MM.1S (cell line): ENCODE measurements at regions not wholly inside any gene's neighbourhood (a gene's known extent, or its start where the extent isn't known, plus 50 kb on each side); places are given as distances from the start of the nearest gene placed in this dataset.

ENCODE experiments used
- DNase-seq: peaks from one replicate; pipeline ENCODE4 v3.0.0-alpha.2; 2015
- H2AFZ ChIP-seq: fragments of 300-600 bp; sonication (generic); 2 replicates; pipeline ENCODE4 v1.6.0; 2016; ENCODE audit warnings: antibody characterized with exemption, low read length
- H3F3A ChIP-seq: fragments of 300-600 bp; sonication (generic); 2 replicates; pipeline ENCODE4 v1.6.1; 2016; ENCODE audit warnings: mild to moderate bottlenecking, antibody characterized with exemption, low read length, moderate library complexity, mixed read lengths; ENCODE audit not compliant: insufficient read depth
- H3K27ac ChIP-seq: fragments of 300-600 bp; sonication (generic); 2 replicates; pipeline ENCODE4 v1.5.1; 2016; ENCODE audit warnings: mild to moderate bottlenecking, low read length
- H3K27me3 ChIP-seq: fragments of 300-600 bp; sonication (generic); replicated peaks from 2 replicates; pipeline ENCODE4 v1.6.0; 2016; ENCODE audit warnings: low read length; ENCODE audit not compliant: insufficient read depth
- H3K36me3 ChIP-seq: fragments of 300-600 bp; sonication (generic); replicated peaks from 2 replicates; pipeline ENCODE4 v1.6.1; 2016; ENCODE audit warnings: mild to moderate bottlenecking, low read length, mixed read lengths; ENCODE audit not compliant: insufficient read depth
- H3K4me1 ChIP-seq: fragments of 300-600 bp; sonication (generic); 2 replicates; pipeline ENCODE4 v1.6.1; 2016; ENCODE audit warnings: low read length, mixed read lengths
- H3K4me2 ChIP-seq: fragments of 300-600 bp; sonication (generic); 2 replicates; pipeline ENCODE4 v1.6.0; 2016; ENCODE audit warnings: low read depth, low read length
- H3K4me3 ChIP-seq: fragments of 300-600 bp; sonication (generic); 2 replicates; pipeline ENCODE4 v1.5.1; 2016; ENCODE audit warnings: low read length, mixed read lengths
- H3K79me2 ChIP-seq: fragments of 300-600 bp; sonication (generic); 2 replicates; pipeline ENCODE4 v1.6.1; 2016; ENCODE audit warnings: mixed run types, low read length, mixed read lengths
- H3K9ac ChIP-seq: fragments of 300-600 bp; sonication (generic); 2 replicates; pipeline ENCODE4 v1.6.1; 2016; ENCODE audit warnings: low read length, mixed read lengths
- H3K9me2 ChIP-seq: fragments of 300-600 bp; sonication (generic); replicated peaks from 2 replicates; pipeline ENCODE4 v1.6.1; 2016; ENCODE audit warnings: mild to moderate bottlenecking, low read length, mixed read lengths; ENCODE audit not compliant: insufficient read depth
- H3K9me3 ChIP-seq: fragments of 300-600 bp; sonication (generic); replicated peaks from 2 replicates; pipeline ENCODE4 v1.6.1; 2016; ENCODE audit warnings: mild to moderate bottlenecking, low read length, mixed read lengths; ENCODE audit not compliant: insufficient read depth
- H4K20me1 ChIP-seq: fragments of 300-600 bp; sonication (generic); 2 replicates; pipeline ENCODE4 v1.6.1; 2016; ENCODE audit warnings: mild to moderate bottlenecking, low read length, moderate library complexity, mixed read lengths; ENCODE audit not compliant: insufficient read depth
- CTCF ChIP-seq: fragments of 300-600 bp; sonication (generic); IDR thresholded peaks from 2 replicates; pipeline ENCODE4 v1.5.1; 2016; ENCODE audit warnings: antibody characterized with exemption, low read length, mixed read lengths
- EZH2 ChIP-seq: fragments of 300-600 bp; sonication (generic); optimal IDR thresholded peaks from 2 replicates; pipeline ENCODE3; 2017; ENCODE audit warnings: low read depth, mild to moderate bottlenecking, antibody characterized with exemption, low read length, mixed read lengths
- EZH2phosphoT487 ChIP-seq: fragments of 300-600 bp; sonication (generic); IDR thresholded peaks from 2 replicates; pipeline ENCODE4 v1.6.1; 2018; ENCODE audit warnings: antibody characterized with exemption, low read length

GRCh38 chr1:5511381-5512097 is 480.7 kb downstream of the NPHP4 start:
- peaks cover 93% of the 10 kb centered on the region for H3K27me3 ChIP-seq
- TF ChIP-seq CTCF = no peak
- TF ChIP-seq EZH2 = no peak
- TF ChIP-seq EZH2phosphoT487 = no peak
- DNase-seq = no peak

GRCh38 chr1:5509664-5510452 is 482.4 kb downstream of the NPHP4 start:
- TF ChIP-seq CTCF (peak; percentile 94), EZH2 (no peak), EZH2phosphoT487 (no peak)
- no peaks in the 10 kb centered on the region for H3K9me3 ChIP-seq

More at GRCh38 chr1:5511381-5512097, 480.7 kb downstream of the NPHP4 start:
- H3F3A ChIP-seq = no peaks in the 10 kb centered on the region
- no peaks in the 10 kb centered on the region for H3K79me2 ChIP-seq
- H3K4me3 ChIP-seq = no peak overlapping the region
- H3K27ac ChIP-seq = no peak overlapping the region
- no peak overlapping the region for H3K9ac ChIP-seq
- no peak overlapping the region for H2AFZ ChIP-seq
- H4K20me1 ChIP-seq = no peaks in the 10 kb centered on the region
- H3K9me3 ChIP-seq = no peaks in the 10 kb centered on the region
- no peak overlapping the region for H3K4me2 ChIP-seq
- no peaks in the 10 kb centered on the region for H3K9me2 ChIP-seq
- H3K36me3 ChIP-seq = no peaks in the 10 kb centered on the region
- no peaks in the 10 kb centered on the region for H3K4me1 ChIP-seq

GRCh38 chr1:5508669-5509330 is 483.4 kb downstream of the NPHP4 start:
- no peak for DNase-seq
- no peaks in the 10 kb centered on the region for H3K79me2 ChIP-seq
- no peak overlapping the region for H3K4me2 ChIP-seq
- H3K9me2 ChIP-seq = no peaks in the 10 kb centered on the region
- no peak overlapping the region for H2AFZ ChIP-seq
- no peaks in the 10 kb centered on the region for H3K4me1 ChIP-seq
- H3K9ac ChIP-seq = no peak overlapping the region
- no peak for TF ChIP-seq CTCF
- TF ChIP-seq EZH2 = no peak
- H3K36me3 ChIP-seq = no peaks in the 10 kb centered on the region
- H3K4me3 ChIP-seq = no peak overlapping the region
- H3K27me3 ChIP-seq = peaks cover 97% of the 10 kb centered on the region
- no peaks in the 10 kb centered on the region for H3F3A ChIP-seq
- no peaks in the 10 kb centered on the region for H3K9me3 ChIP-seq
- H3K27ac ChIP-seq = no peak overlapping the region
- H4K20me1 ChIP-seq = no peaks in the 10 kb centered on the region; the same call in 1 of the 2 replicates

More at GRCh38 chr1:5509664-5510452, 482.4 kb downstream of the NPHP4 start:
- Histone ChIP-seq H2AFZ (no peak overlapping the region), H3K9me2 (no peaks in the 10 kb centered on the region), H3K4me2 (no peak overlapping the region), H3K9ac (no peak overlapping the region), H3K4me1 (no peaks in the 10 kb centered on the region), H3K36me3 (no peaks in the 10 kb centered on the region), H3F3A (no peaks in the 10 kb centered on the region), H3K4me3 (no peak overlapping the region), H3K27ac (no peak overlapping the region), H3K27me3 (peaks cover 95% of the 10 kb centered on the region), H3K79me2 (no peaks in the 10 kb centered on the region), H4K20me1 (no peaks in the 10 kb centered on the region; the same call in 1 of the 2 replicates)
- peak; percentile 32 for DNase-seq
